Neural cell (in vitro differentiated cells): ENCODE measurements at regions not wholly inside any gene's neighbourhood (a gene's known extent, or its start where the extent isn't known, plus 50 kb on each side); places are given as distances from the start of the nearest gene placed in this dataset.

Experiments used
- H2AFZ ChIP-seq: fragments of 200-600, 300-800 bp; sonication (generic), shearing (Covaris generic); 2 replicates; pipeline ENCODE4 v1.6.0; 2014; ENCODE audit warnings: low read depth, mild to moderate bottlenecking, antibody characterized with exemption, low read length, moderate library complexity
- H3F3A ChIP-seq: fragments of 200-600 bp; shearing (Covaris generic); 2 replicates; pipeline ENCODE4 v1.6.1; 2016; ENCODE audit warnings: mild to moderate bottlenecking, moderate library complexity, mixed read lengths, antibody characterized with exemption, low read length; ENCODE audit not compliant: insufficient read depth, poor library complexity, severe bottlenecking
- H3K27ac ChIP-seq: fragments of 200-600, 300-800 bp; sonication (generic), shearing (Covaris generic); 2 replicates; pipeline ENCODE4 v1.5.1; 2014; ENCODE audit warnings: mild to moderate bottlenecking, low read length, moderate library complexity
- H3K27me3 ChIP-seq: fragments of 300-800, 200-600 bp; sonication (generic), shearing (Covaris generic); 2 replicates; pipeline ENCODE4 v1.6.0; 2014; ENCODE audit warnings: mild to moderate bottlenecking, low read depth, low read length, moderate library complexity; ENCODE audit not compliant: insufficient read depth
- H3K36me3 ChIP-seq: fragments of 300-800, 200-600 bp; sonication (generic), shearing (Covaris generic); 2 replicates; pipeline ENCODE4 v1.5.1; 2014; ENCODE audit warnings: mild to moderate bottlenecking, antibody characterized with exemption, low read length, moderate library complexity; ENCODE audit not compliant: insufficient read depth
- H3K4me2 ChIP-seq: fragments of 300-800, 200-600 bp; sonication (generic), shearing (Covaris generic); 2 replicates; pipeline ENCODE4 v1.6.0; 2014; ENCODE audit warnings: mild to moderate bottlenecking, low read length
- H3K4me3 ChIP-seq: fragments of 300-800, 200-600 bp; sonication (generic), shearing (Covaris generic); 2 replicates; pipeline ENCODE4 v1.5.1; 2014; ENCODE audit warnings: mild to moderate bottlenecking, low read length, moderate library complexity
- H3K79me2 ChIP-seq: fragments of 200-600 bp; shearing (Covaris generic); replicated peaks from 2 replicates; pipeline ENCODE4 v1.6.0; 2014; ENCODE audit warnings: mild to moderate bottlenecking, low read length, moderate library complexity; ENCODE audit not compliant: insufficient read depth
- H3K9ac ChIP-seq: fragments of 300-800, 200-600 bp; sonication (generic), shearing (Covaris generic); 2 replicates; pipeline ENCODE4 v1.6.1; 2016; ENCODE audit warnings: mild to moderate bottlenecking, low read length, mixed read lengths
- H3K9me2 ChIP-seq: fragments of 200-600 bp; shearing (Covaris generic); 2 replicates; pipeline ENCODE4 v1.6.1; 2016; ENCODE audit warnings: mild to moderate bottlenecking, low read length, mixed read lengths; ENCODE audit not compliant: insufficient read depth
- H3K9me3 ChIP-seq: fragments of 200-600, 300-800 bp; sonication (generic), shearing (Covaris generic); 2 replicates; pipeline ENCODE4 v1.6.1; 2016; ENCODE audit warnings: mild to moderate bottlenecking, mixed run types, low read length, moderate library complexity, mixed read lengths
- H4K20me1 ChIP-seq: fragments of 200-600 bp; shearing (Covaris generic); 2 replicates; pipeline ENCODE4 v1.6.1; 2016; ENCODE audit warnings: mild to moderate bottlenecking, mixed run types; ENCODE audit not compliant: insufficient read depth
- EP300 ChIP-seq: fragments of 450-650 bp; conservative IDR thresholded peaks from 2 replicates; pipeline ENCODE4 v1.6.1; 2014; ENCODE audit warnings: antibody characterized with exemption, mild to moderate bottlenecking, moderate library complexity; ENCODE audit not compliant: poor library complexity, severe bottlenecking
- EZH2 ChIP-seq: fragments of 200-600, 300-800 bp; shearing (Covaris generic), sonication (generic); IDR thresholded peaks from 2 replicates; pipeline ENCODE4 v1.6.1; 2014; ENCODE audit warnings: antibody characterized with exemption, low read length, borderline replicate concordance, mild to moderate bottlenecking; ENCODE audit not compliant: insufficient read depth, poor library complexity, severe bottlenecking
- MXI1 ChIP-seq: fragments of 450-650 bp; conservative IDR thresholded peaks from 2 replicates; pipeline ENCODE4 v1.6.1; 2014; ENCODE audit warnings: antibody characterized with exemption, mild to moderate bottlenecking; ENCODE audit not compliant: poor library complexity, severe bottlenecking
- POLR2AphosphoS5 ChIP-seq: IDR thresholded peaks from 2 replicates; pipeline ENCODE4 v1.6.1; 2012
- RAD21 ChIP-seq: fragments of 450-650 bp; conservative IDR thresholded peaks from 2 replicates; pipeline ENCODE4 v1.6.1; 2014; ENCODE audit warnings: antibody characterized with exemption, mild to moderate bottlenecking, moderate library complexity
- SMC3 ChIP-seq: fragments of 450-650 bp; conservative IDR thresholded peaks from 2 replicates; pipeline ENCODE4 v1.6.1; 2014; ENCODE audit warnings: antibody characterized with exemption, mild to moderate bottlenecking, moderate library complexity; ENCODE audit not compliant: poor library complexity
- TAF1 ChIP-seq: IDR thresholded peaks from 2 replicates; pipeline ENCODE4 v1.6.1; 2012; ENCODE audit warnings: low read depth
- TF ChIP-seq, protein P1 (sequence below): IDR thresholded peaks from 2 replicates; pipeline ENCODE4 v1.6.1; 2012; ENCODE audit warnings: borderline replicate concordance
- TF ChIP-seq, protein P2 (sequence below): fragments of 450-650 bp; IDR thresholded peaks from 2 replicates; pipeline ENCODE4 v1.5.1; 2014; ENCODE audit warnings: antibody characterized with exemption, mild to moderate bottlenecking, moderate library complexity; ENCODE audit not compliant: poor library complexity, severe bottlenecking

DNA sequence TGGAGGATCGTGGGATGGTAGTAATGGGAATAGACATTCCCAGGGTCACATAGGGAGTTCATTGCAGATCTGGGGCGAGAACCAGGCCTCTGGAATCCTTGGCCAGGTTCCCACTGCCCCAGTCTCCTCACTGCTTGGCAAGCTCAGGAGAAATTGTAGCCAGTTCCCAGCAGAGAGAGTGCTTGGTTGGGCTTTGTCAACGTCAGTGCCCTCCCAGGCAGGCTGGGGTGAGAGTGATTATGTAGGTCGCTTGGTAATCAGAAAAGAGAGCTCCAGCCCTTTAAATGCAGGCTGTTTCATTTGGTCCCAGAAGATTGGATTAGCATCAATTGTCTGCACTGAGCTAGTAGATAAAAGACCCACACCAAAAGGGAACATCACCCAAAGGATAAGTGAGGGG lies 51.8 kb upstream of the GALNT10 start:
- Histone ChIP-seq H3K79me2 (no peaks in the 10 kb centered on the region), H3K4me3 (no peak overlapping the region), H3K27ac (no peak overlapping the region), H3K36me3 (no peaks in the 10 kb centered on the region), H4K20me1 (no peaks in the 10 kb centered on the region), H3K27me3 (no peaks in the 10 kb centered on the region), H3K9ac (no peak overlapping the region), H3F3A (no peaks in the 10 kb centered on the region), H3K4me2 (no peak overlapping the region), H2AFZ (no peak overlapping the region), H3K9me2 (no peaks in the 10 kb centered on the region), H3K9me3 (no peaks in the 10 kb centered on the region)
- TF ChIP-seq, protein P1, sequence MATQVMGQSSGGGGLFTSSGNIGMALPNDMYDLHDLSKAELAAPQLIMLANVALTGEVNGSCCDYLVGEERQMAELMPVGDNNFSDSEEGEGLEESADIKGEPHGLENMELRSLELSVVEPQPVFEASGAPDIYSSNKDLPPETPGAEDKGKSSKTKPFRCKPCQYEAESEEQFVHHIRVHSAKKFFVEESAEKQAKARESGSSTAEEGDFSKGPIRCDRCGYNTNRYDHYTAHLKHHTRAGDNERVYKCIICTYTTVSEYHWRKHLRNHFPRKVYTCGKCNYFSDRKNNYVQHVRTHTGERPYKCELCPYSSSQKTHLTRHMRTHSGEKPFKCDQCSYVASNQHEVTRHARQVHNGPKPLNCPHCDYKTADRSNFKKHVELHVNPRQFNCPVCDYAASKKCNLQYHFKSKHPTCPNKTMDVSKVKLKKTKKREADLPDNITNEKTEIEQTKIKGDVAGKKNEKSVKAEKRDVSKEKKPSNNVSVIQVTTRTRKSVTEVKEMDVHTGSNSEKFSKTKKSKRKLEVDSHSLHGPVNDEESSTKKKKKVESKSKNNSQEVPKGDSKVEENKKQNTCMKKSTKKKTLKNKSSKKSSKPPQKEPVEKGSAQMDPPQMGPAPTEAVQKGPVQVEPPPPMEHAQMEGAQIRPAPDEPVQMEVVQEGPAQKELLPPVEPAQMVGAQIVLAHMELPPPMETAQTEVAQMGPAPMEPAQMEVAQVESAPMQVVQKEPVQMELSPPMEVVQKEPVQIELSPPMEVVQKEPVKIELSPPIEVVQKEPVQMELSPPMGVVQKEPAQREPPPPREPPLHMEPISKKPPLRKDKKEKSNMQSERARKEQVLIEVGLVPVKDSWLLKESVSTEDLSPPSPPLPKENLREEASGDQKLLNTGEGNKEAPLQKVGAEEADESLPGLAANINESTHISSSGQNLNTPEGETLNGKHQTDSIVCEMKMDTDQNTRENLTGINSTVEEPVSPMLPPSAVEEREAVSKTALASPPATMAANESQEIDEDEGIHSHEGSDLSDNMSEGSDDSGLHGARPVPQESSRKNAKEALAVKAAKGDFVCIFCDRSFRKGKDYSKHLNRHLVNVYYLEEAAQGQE, result no peak
- TF ChIP-seq, protein P2, sequence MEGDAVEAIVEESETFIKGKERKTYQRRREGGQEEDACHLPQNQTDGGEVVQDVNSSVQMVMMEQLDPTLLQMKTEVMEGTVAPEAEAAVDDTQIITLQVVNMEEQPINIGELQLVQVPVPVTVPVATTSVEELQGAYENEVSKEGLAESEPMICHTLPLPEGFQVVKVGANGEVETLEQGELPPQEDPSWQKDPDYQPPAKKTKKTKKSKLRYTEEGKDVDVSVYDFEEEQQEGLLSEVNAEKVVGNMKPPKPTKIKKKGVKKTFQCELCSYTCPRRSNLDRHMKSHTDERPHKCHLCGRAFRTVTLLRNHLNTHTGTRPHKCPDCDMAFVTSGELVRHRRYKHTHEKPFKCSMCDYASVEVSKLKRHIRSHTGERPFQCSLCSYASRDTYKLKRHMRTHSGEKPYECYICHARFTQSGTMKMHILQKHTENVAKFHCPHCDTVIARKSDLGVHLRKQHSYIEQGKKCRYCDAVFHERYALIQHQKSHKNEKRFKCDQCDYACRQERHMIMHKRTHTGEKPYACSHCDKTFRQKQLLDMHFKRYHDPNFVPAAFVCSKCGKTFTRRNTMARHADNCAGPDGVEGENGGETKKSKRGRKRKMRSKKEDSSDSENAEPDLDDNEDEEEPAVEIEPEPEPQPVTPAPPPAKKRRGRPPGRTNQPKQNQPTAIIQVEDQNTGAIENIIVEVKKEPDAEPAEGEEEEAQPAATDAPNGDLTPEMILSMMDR, result no peak
- TF ChIP-seq TAF1, result no peak
- TF ChIP-seq MXI1, result no peak
- no peak for TF ChIP-seq EP300
- no peak for TF ChIP-seq RAD21
- no peak for TF ChIP-seq SMC3
- no peak for TF ChIP-seq POLR2AphosphoS5
- no peak for TF ChIP-seq EZH2

DNA sequence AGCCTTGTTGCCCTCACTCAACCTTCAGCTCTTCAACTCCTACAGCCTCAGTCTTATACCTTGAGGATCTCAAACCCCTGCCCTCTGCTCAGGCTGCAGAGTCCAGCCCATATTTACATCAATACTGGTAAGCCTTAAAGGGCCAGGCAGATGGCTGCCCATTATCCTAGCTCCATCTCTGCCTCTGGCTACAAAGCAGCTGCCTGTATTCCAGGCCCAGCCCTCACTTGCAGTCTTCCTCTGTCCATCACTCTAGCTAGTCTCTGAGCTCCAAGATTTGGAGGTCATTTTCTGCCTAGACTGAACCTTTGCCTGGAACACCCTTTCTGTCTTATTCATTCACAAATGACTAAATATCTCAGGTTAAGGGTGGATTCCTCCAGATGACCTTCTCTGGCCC lies 50.2 kb upstream of the GALNT10 start:
- no peaks in the 10 kb centered on the region for H4K20me1 ChIP-seq
- TF ChIP-seq RAD21 (no peak), POLR2AphosphoS5 (no peak), SMC3 (no peak), MXI1 (no peak), EP300 (no peak), TAF1 (no peak), EZH2 (no peak)
- TF ChIP-seq, protein P2, result no peak
- TF ChIP-seq, protein P1, result no peak

More for the DNA sequence above, 50.2 kb upstream of the GALNT10 start:
- no peaks in the 10 kb centered on the region for H3K9me2 ChIP-seq
- no peak overlapping the region for H3K4me3 ChIP-seq
- no peak overlapping the region for H2AFZ ChIP-seq
- H3K4me2 ChIP-seq, result no peak overlapping the region
- no peaks in the 10 kb centered on the region for H3K79me2 ChIP-seq
- H3K27me3 ChIP-seq, result no peaks in the 10 kb centered on the region
- H3F3A ChIP-seq, result no peaks in the 10 kb centered on the region
- no peaks in the 10 kb centered on the region for H3K36me3 ChIP-seq
- no peak overlapping the region for H3K9ac ChIP-seq
- no peaks in the 10 kb centered on the region for H3K9me3 ChIP-seq
- no peak overlapping the region for H3K27ac ChIP-seq
